ENCODE measurements at regions not wholly inside any gene's neighbourhood (a gene's known extent, or its start where the extent isn't known, plus 50 kb on each side); places are given as distances from the start of the nearest gene placed in this dataset.

GRCh38 chr6:22024973-22025467 lies 271.8 kb downstream of the PRL start:
- TF ChIP-seq YY1 (IDR thresholded peaks at IDR 0.05; ENCODE audit: low read depth) (no peak), NFIC (IDR thresholded peaks at IDR 0.05) (no peak), FOXM1 (IDR thresholded peaks at IDR 0.05; ENCODE audit: borderline replicate concordance, low read depth) (no peak), MAX (IDR thresholded peaks at IDR 0.05) (no peak), REST (IDR thresholded peaks at IDR 0.05; ENCODE audit: low read depth) (no peak), USF1 (IDR thresholded peaks at IDR 0.05) (no peak), EP300 (IDR thresholded peaks at IDR 0.05; ENCODE audit: borderline replicate concordance) (no peak), RAD21 (IDR thresholded peaks at IDR 0.05; ENCODE audit: low read depth) (no peak), TAF1 (IDR thresholded peaks at IDR 0.05; ENCODE audit: low read depth) (no peak), ZBTB7A (IDR thresholded peaks at IDR 0.05; ENCODE audit: low read depth) (no peak), TEAD4 (IDR thresholded peaks at IDR 0.05) (no peak)
